Muscle of leg (tissue), 3 donors: ENCODE measurements at regions not wholly inside any gene's neighbourhood (a gene's known extent, or its start where the extent isn't known, plus 50 kb on each side); places are given as distances from the start of the nearest gene placed in this dataset.

Experiments used
- DNase-seq: peaks from one replicate; pipeline ENCODE4 v3.0.0; 2013
- H3K27ac ChIP-seq: one replicate; pipeline ENCODE4 v1.5.1; 2013; ENCODE audit warnings: mild to moderate bottlenecking, low read length, control low read depth
- H3K27me3 ChIP-seq: one replicate; pipeline ENCODE4 v1.6.1; 2013; ENCODE audit warnings: low read length; ENCODE audit not compliant: control insufficient read depth, insufficient read depth
- H3K36me3 ChIP-seq: one replicate; pipeline ENCODE4 v1.6.1; 2013; ENCODE audit warnings: low read length; ENCODE audit not compliant: control insufficient read depth, insufficient read depth
- H3K4me1 ChIP-seq: one replicate; pipeline ENCODE4 v1.6.1; 2013; ENCODE audit warnings: low read length; ENCODE audit not compliant: control insufficient read depth, insufficient read depth
- H3K4me3 ChIP-seq: one replicate; pipeline ENCODE4 v1.5.1; 2013; ENCODE audit warnings: low read length, control low read depth
- H3K9me3 ChIP-seq: replicated peaks from 2 replicates; pipeline ENCODE4 v1.6.1; 2013; ENCODE audit warnings: low read depth, low read length; ENCODE audit not compliant: control insufficient read depth
- WGBS: methylation state at CpG from one replicate; pipeline ENCODE4 v1.1.5; 2013; ENCODE audit warnings: missing lambda C conversion rate; ENCODE audit not compliant: insufficient coverage; 5-methylcytosine and 5-hydroxymethylcytosine counted together

DNA sequence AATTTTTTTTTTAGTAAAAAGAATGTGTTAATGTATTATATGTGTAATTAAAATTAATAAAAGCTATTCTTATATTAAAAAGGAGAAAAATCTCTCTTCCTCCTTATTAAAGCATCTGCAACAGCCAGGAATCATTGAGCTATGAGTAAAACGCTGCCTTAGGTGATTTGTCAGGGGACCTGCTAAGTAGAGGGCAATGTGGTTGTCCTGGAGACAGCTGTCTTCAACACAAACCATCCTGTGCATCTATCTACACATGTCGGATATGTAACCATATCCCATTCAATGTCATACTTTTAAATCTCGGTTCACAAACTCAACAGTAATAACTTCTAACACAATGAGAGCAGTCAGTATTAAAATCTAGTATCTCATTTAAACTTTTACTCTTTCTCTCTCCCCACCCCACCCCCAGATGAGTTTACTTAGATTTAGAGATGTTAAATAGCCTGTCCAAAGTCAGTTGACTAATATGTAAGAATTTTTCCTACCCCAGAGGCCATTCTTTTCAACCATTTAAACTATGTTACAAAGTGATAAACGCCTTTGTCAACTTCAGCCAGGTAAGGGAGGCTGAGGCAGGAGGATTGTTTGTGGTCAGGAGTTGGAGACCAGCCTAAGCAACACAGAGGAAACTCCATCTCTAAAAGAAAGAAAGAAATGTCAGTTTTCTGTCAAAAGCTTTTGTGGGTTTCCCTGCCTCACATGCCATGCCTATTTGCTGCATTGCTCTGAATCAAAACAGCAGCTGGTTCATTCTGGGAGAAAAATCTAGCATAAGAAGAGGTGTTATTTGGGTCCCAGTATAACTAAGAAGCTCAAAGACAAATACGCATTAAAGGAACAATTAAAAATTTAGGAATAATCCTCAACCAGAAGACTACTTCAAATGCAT is 413.7 kb upstream of the CCDC196 start:
- no peak for DNase-seq
- no CpG with 5 or more reads among the region's 5 CpGs for WGBS

GRCh38 chr14:66074537-66074936 is 411.6 kb upstream of the CCDC196 start:
- WGBS = no CpG with 5 or more reads among the region's 4 CpGs
- H3K9me3 ChIP-seq = no peaks in the 10 kb centered on the region

More for the DNA sequence above, 413.7 kb upstream of the CCDC196 start:
- Histone ChIP-seq H3K27ac (no peak overlapping the region), H3K27me3 (no peaks in the 10 kb centered on the region), H3K9me3 (no peaks in the 10 kb centered on the region), H3K36me3 (no peaks in the 10 kb centered on the region), H3K4me1 (no peaks in the 10 kb centered on the region), H3K4me3 (no peak overlapping the region)

DNA sequence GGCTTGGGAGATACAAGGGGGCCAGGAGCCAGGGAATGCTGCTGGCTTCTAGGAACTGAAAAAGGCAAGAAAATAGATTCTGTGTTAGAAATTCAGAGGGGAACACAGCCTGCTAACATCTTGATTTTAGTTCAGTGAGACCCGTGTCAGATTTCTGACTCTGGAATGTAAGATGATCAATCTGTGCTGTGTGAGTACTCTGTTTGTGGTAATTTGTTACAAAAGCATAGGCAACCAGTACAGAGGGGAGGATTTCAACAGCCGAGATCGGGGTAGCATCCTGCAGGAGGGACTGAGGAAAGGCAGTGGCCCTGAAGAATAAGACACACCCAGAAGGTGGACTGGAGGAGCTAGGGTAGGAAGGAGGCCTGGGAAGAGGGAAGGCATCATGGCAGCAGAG is 410.0 kb upstream of the CCDC196 start:
- peak; percentile 37 for DNase-seq
- 24% methylated on average over 3 of the region's 3 CpGs for WGBS
- H3K9me3 ChIP-seq = no peaks in the 10 kb centered on the region
- H3K4me3 ChIP-seq = no peak overlapping the region
- H3K4me1 ChIP-seq = no peaks in the 10 kb centered on the region
- H3K36me3 ChIP-seq = no peaks in the 10 kb centered on the region
- no peak overlapping the region for H3K27ac ChIP-seq
- no peaks in the 10 kb centered on the region for H3K27me3 ChIP-seq

More at GRCh38 chr14:66074537-66074936, 411.6 kb upstream of the CCDC196 start:
- Histone ChIP-seq H3K4me3 (no peak overlapping the region), H3K27ac (no peak overlapping the region), H3K36me3 (no peaks in the 10 kb centered on the region), H3K27me3 (no peaks in the 10 kb centered on the region), H3K4me1 (no peaks in the 10 kb centered on the region)
- no peak for DNase-seq

GRCh38 chr14:66078006-66078405 is 408.2 kb upstream of the CCDC196 start:
- Histone ChIP-seq H3K27me3 (no peaks in the 10 kb centered on the region), H3K9me3 (no peaks in the 10 kb centered on the region), H3K4me3 (no peak overlapping the region), H3K36me3 (no peaks in the 10 kb centered on the region), H3K27ac (no peak overlapping the region), H3K4me1 (peaks cover 5% of the 10 kb centered on the region)
- WGBS = no CpG with 5 or more reads among the region's 5 CpGs
- DNase-seq = no peak

DNA sequence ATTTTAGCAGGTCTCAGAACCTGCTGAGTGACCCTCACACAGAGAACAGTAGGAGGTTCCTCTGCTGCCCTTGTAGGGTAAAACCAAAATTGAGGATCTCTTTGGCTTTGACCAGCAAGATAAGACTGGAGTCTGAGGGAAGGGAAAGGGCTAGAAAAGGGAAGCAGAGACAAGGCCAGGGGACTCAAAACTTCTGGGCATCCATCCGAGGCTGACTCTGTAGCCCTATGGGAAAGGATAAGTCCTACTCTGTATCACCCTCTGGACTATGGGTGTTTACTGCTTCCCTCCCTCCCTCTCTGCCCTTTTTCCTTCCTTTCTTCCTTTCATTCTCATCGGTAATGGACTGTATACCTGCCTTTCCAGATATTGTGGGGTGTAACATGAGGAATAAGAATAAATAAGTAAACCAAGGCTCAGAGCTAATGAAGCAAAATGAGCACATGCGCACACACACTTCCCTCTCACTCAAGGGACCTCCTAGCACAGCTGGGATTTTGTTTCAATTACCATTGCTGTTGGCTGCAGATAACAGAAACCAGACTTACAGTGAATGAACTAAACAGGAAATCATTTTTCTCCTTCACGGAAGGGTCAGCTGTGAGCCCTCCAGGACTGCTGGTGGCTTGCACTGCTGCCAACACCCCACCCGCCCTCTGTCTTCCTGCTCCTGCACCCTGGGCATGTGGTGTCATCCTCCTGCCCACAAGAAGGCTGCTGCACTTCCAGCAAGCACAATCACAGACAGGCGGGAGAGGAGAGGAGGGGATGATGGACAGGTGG is 404.4 kb upstream of the CCDC196 start:
- H3K27me3 ChIP-seq = no peaks in the 10 kb centered on the region
- H3K9me3 ChIP-seq = no peaks in the 10 kb centered on the region
- no peak overlapping the region for H3K27ac ChIP-seq
- H3K36me3 ChIP-seq = no peaks in the 10 kb centered on the region
- DNase-seq = peak; percentile 37
- H3K4me1 ChIP-seq = peaks cover 5% of the 10 kb centered on the region
- WGBS = 0% methylated on average over 1 of the region's 6 CpGs
- no peak overlapping the region for H3K4me3 ChIP-seq

- Histone ChIP-seq H3K27me3 (no peaks in the 10 kb centered on the region), H3K27ac (no peak overlapping the region), H3K9me3 (no peaks in the 10 kb centered on the region), H3K4me3 (no peak overlapping the region), H3K4me1 (peaks cover 5% of the 10 kb centered on the region), H3K36me3 (no peaks in the 10 kb centered on the region)
- DNase-seq = no peak
- no CpG with 5 or more reads among the region's 4 CpGs for WGBS
These were observed 400.9 kb upstream of the CCDC196 start for GRCh38 chr14:66085224-66085623.

- no peak overlapping the region for H3K27ac ChIP-seq
- no peak overlapping the region for H3K4me3 ChIP-seq
- H3K9me3 ChIP-seq = no peaks in the 10 kb centered on the region
- peaks cover 5% of the 10 kb centered on the region for H3K4me1 ChIP-seq
- H3K27me3 ChIP-seq = no peaks in the 10 kb centered on the region
- DNase-seq = no peak
- no peaks in the 10 kb centered on the region for H3K36me3 ChIP-seq
- 71% methylated on average over 1 of the region's 8 CpGs for WGBS
These were observed 400.5 kb upstream of the CCDC196 start for GRCh38 chr14:66085665-66086064.

- Histone ChIP-seq H3K27ac (no peak overlapping the region), H3K9me3 (no peaks in the 10 kb centered on the region), H3K4me3 (no peak overlapping the region), H3K36me3 (no peaks in the 10 kb centered on the region), H3K27me3 (no peaks in the 10 kb centered on the region), H3K4me1 (peaks cover 2% of the 10 kb centered on the region)
- DNase-seq = no peak
- no CpG with 5 or more reads among the region's 4 CpGs for WGBS
These were observed 398.9 kb upstream of the CCDC196 start for GRCh38 chr14:66087231-66087630.

DNA sequence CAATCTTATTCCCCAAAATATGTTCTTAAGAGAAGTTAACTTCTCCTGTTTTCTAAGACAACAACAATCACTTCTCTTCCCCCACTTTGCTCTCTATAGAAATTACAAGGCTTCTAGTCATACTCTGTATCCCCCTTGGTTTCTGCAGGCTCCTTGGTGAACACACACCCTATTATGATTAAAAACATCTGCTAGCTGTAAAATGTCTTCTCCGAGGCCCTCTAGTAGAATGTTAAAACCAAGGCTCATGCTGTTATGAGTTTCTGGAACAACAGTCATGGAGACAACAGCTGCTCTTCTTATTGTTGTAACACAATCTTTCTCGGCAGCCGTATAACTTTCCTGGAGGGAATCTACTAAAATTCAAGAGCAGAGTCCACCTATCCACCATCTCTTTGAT is 397.5 kb upstream of the CCDC196 start:
- WGBS = 17% methylated on average over 1 of the region's 3 CpGs
- Histone ChIP-seq H3K27me3 (no peaks in the 10 kb centered on the region), H3K36me3 (no peaks in the 10 kb centered on the region), H3K4me1 (no peaks in the 10 kb centered on the region), H3K9me3 (no peaks in the 10 kb centered on the region), H3K4me3 (no peak overlapping the region), H3K27ac (peak overlapping the region; percentile 29)
- peak; percentile 38 for DNase-seq

DNA sequence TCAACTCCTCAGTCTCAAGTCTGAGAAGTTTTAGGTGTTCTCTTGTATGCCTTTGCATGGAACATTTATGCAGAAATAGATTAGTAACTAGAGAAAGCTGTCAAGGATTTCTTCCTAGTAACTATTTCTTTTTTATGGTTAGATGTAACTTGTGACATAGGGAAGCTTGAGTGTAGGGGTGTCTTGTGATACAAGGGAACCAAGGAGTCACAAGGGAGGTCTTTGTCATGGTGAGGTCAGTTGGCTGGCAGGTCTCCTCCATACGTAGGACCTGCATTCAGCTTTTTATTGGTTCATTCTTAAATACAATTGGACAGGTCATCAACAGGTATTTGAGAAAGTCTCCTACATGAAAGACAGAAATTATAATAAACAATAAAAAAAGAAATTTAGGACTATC is 394.0 kb upstream of the CCDC196 start:
- H3K9me3 ChIP-seq = no peaks in the 10 kb centered on the region
- H3K36me3 ChIP-seq = no peaks in the 10 kb centered on the region
- no CpG with 5 or more reads among the region's 1 CpG for WGBS
- no peak overlapping the region for H3K27ac ChIP-seq
- no peaks in the 10 kb centered on the region for H3K4me1 ChIP-seq
- DNase-seq = no peak
- no peak overlapping the region for H3K4me3 ChIP-seq
- no peaks in the 10 kb centered on the region for H3K27me3 ChIP-seq
